Right lobe of liver (tissue), 4 donors: ENCODE measurements at regions not wholly inside any gene's neighbourhood (a gene's known extent, or its start where the extent isn't known, plus 50 kb on each side); places are given as distances from the start of the nearest gene placed in this dataset.

Source experiments
- CTCF ChIP-seq, 4 donors: fragments of 200-600 bp in 3 of 4; fragments of 450-650 bp in 1 of 4; IDR thresholded peaks; one replicate each; pipeline versions ENCODE4 v1.5.1 to v1.8.0; 2016 to 2022; ENCODE audit warnings: antibody characterized with exemption in 4 of 4, mild to moderate bottlenecking in 2 of 4
- POLR2A ChIP-seq: fragments of 450-650 bp; IDR thresholded peaks from one replicate; pipeline ENCODE4 v1.6.1; 2017; ENCODE audit warnings: antibody characterized with exemption, mild to moderate bottlenecking
- donor health status: DM: no; HTN: no; CAD: no.
- donor health status: DM: no; HTN: no; CAD: no.
- donor health status: DM: no; HTN: yes; CAD: no.

- TF ChIP-seq CTCF (IDR thresholded peaks at IDR 0.05) (no peak), POLR2A (no peak)
Measured at GRCh38 chr16:60755907-60756306, 1280.3 kb downstream of the CDH8 start.
